Choroid plexus epithelial cell (primary cell): ENCODE measurements at regions not wholly inside any gene's neighbourhood (a gene's known extent, or its start where the extent isn't known, plus 50 kb on each side); places are given as distances from the start of the nearest gene placed in this dataset.

Experiments
- DNase-seq: peaks from one replicate; pipeline ENCODE4 v3.0.0-alpha.2; 2010; ENCODE audit warnings: low read depth
- H3K4me3 ChIP-seq: 2 replicates; pipeline ENCODE4 v1.5.1; 2011; ENCODE audit warnings: low read depth, mild to moderate bottlenecking, control low read depth, low read length, moderate library complexity
- TF ChIP-seq, protein P1 (sequence below): conservative IDR thresholded peaks from 2 replicates; pipeline ENCODE4 v1.5.1; 2011; ENCODE audit warnings: low read depth, mild to moderate bottlenecking, control low read depth, inconsistent platforms, low read length, moderate library complexity

DNA sequence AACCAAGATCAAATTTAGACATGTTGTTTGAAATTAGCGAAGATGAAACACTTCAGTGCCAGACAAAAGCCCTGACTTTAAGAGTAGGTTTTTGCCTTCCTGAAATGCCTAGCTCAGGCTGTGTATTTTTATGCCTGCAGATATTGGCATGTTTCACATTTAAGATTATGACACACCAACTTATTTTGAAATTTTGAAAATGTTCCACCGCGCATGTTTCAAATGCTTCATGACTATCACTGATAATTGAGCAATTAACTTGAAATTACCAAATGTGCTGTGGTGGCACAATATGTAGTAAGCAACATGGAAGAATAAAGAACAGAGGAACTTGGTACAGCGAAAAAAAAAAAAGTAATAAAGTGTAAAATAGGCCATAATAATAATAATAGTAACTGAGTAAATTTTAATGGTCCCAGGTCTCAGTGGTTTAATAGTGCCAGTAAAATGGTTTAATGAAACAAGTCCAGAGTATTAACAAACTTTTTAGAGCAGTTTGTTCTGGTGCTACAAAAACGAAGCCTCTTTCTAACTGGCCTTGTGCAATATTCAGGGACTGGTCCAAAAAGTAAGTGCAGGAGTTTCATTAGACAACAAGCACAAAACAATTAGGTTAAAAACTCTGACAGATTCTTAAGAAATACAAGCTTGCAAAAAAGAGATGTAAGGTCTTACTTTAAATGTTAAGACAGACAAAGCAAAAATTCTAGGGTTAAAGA is 112.5 kb upstream of the SOX6 start:
- H3K4me3 ChIP-seq = no peak overlapping the region
- TF ChIP-seq, protein P1, sequence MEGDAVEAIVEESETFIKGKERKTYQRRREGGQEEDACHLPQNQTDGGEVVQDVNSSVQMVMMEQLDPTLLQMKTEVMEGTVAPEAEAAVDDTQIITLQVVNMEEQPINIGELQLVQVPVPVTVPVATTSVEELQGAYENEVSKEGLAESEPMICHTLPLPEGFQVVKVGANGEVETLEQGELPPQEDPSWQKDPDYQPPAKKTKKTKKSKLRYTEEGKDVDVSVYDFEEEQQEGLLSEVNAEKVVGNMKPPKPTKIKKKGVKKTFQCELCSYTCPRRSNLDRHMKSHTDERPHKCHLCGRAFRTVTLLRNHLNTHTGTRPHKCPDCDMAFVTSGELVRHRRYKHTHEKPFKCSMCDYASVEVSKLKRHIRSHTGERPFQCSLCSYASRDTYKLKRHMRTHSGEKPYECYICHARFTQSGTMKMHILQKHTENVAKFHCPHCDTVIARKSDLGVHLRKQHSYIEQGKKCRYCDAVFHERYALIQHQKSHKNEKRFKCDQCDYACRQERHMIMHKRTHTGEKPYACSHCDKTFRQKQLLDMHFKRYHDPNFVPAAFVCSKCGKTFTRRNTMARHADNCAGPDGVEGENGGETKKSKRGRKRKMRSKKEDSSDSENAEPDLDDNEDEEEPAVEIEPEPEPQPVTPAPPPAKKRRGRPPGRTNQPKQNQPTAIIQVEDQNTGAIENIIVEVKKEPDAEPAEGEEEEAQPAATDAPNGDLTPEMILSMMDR = no peak
- DNase-seq = no peak

DNA sequence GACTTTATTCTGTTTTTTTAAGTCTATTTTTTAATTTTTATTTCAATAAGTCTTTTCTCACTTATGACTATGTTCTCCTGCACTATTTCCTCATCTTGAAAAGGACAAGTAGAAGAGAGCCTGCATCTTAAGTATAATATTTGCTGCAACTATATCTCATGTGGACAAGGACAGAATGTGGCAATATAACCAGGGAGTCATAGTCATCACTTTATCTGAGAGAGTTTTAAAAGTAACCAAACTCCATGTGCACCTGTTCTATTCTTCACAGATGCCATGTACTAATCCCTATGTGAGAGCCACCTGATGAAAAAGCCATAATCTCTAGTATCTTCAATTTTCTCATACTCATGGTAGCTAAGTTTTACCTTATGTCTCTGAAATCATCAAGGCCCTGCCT is 104.2 kb upstream of the SOX6 start:
- TF ChIP-seq, protein P1 = no peak
- no peak for DNase-seq
- H3K4me3 ChIP-seq = no peak overlapping the region

GRCh38 chr11:16456366-16456765 is 100.0 kb upstream of the SOX6 start:
- TF ChIP-seq, protein P1 = no peak
- DNase-seq = no peak
- no peak overlapping the region for H3K4me3 ChIP-seq

- TF ChIP-seq, protein P1 = no peak
- no peak overlapping the region for H3K4me3 ChIP-seq
- no peak for DNase-seq
These were observed 98.0 kb upstream of the SOX6 start for GRCh38 chr11:16454289-16454863.

DNA sequence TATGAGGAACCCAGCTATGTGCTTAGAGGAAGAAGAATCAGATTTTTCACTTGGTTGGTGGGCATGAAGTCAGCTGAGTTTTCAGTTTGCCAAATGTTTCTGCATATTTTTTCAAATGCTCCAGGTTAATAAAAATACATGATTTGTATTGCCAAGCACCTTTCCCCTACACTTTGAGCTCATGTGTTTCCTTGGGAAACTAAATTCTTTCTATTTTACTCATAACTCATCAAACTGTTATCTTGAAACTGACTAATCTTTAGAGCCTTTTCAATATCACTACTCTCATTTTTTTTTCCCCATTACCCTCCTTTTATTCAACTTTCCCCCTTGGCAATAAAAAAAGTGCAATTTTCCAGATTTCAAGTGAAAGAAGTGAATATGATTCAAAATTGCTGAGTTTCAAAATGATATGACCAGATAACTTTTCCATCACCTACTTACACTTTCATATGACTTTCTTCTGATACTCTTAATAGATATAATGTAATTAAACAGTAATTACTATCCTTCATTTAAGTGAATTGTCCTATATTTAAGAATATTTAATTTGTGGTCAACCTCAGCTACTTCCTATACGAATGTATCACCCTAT is 91.9 kb upstream of the SOX6 start:
- DNase-seq = no peak
- TF ChIP-seq, protein P1 = no peak
- no peak overlapping the region for H3K4me3 ChIP-seq

GRCh38 chr11:16441461-16441860 is 85.1 kb upstream of the SOX6 start:
- H3K4me3 ChIP-seq = no peak overlapping the region
- TF ChIP-seq, protein P1 = no peak
- no peak for DNase-seq

- TF ChIP-seq, protein P1 = no peak
- no peak for DNase-seq
- no peak overlapping the region for H3K4me3 ChIP-seq
These were observed 83.8 kb upstream of the SOX6 start for GRCh38 chr11:16440136-16440535.
